H1 (cell line): ENCODE measurements at regions not wholly inside any gene's neighbourhood (a gene's known extent, or its start where the extent isn't known, plus 50 kb on each side); places are given as distances from the start of the nearest gene placed in this dataset.

ENCODE experiments used
- CTCF ChIA-PET: fragments of 300-600 bp; sonication (Branson Sonifier 250); formaldehyde crosslinking; loops from one replicate; lab custom pipeline; 2021; ENCODE audit not compliant: partially characterized antibody; lab: Charles Lee
- POLR2A ChIA-PET: fragments of 300-600 bp; sonication (Branson Sonifier 250); formaldehyde crosslinking; loops from one replicate; lab custom pipeline; 2021; ENCODE audit warnings: inconsistent platforms; ENCODE audit not compliant: partially characterized antibody; lab: Charles Lee
- DNase-seq, 2 experiments: peaks; one replicate each; pipeline versions ENCODE4 v3.0.0 to v3.0.0-alpha.2; 2010 to 2022; ENCODE audit warnings: low spot score in 2 of 2, low read depth in 1 of 2, mixed read lengths in 1 of 2
- FAIRE-seq: peaks from 2 replicates; lab custom pipeline; 2011; peaks lifted over from hg19 to GRCh38; lab: Jason Lieb, UNC
- H2AFZ ChIP-seq: 2 replicates; pipeline ENCODE4 v1.8.1; 2012; ENCODE audit warnings: low read length, inconsistent platforms
- H2AK5ac ChIP-seq: 2 replicates; pipeline ENCODE4 v1.6.1; 2013; ENCODE audit warnings: low read depth, low read length
- H2BK120ac ChIP-seq: replicated peaks from 2 replicates; pipeline ENCODE3; 2013; ENCODE audit warnings: low read depth, low read length, inconsistent platforms
- H2BK12ac ChIP-seq: 2 replicates; pipeline ENCODE4 v1.6.1; 2013; ENCODE audit warnings: low read depth, low read length
- H2BK15ac ChIP-seq: 2 replicates; pipeline ENCODE4 v1.6.1; 2013; ENCODE audit warnings: low read length
- H2BK20ac ChIP-seq: 2 replicates; pipeline ENCODE4 v1.6.1; 2013; ENCODE audit warnings: low read length
- H2BK5ac ChIP-seq: 2 replicates; pipeline ENCODE4 v1.6.1; 2013; ENCODE audit warnings: low read depth, low read length
- H3K14ac ChIP-seq: 2 replicates; pipeline ENCODE4 v1.6.1; 2013; ENCODE audit warnings: inconsistent platforms; ENCODE audit not compliant: insufficient read length
- H3K18ac ChIP-seq: 2 replicates; pipeline ENCODE4 v1.6.1; 2013; ENCODE audit warnings: low read length; ENCODE audit errors: extremely low read depth
- H3K23ac ChIP-seq: 2 replicates; pipeline ENCODE4 v1.6.1; 2013; ENCODE audit warnings: inconsistent platforms; ENCODE audit not compliant: insufficient read length
- H3K23me2 ChIP-seq: 2 replicates; pipeline ENCODE4 v1.6.1; 2013; ENCODE audit warnings: low read depth, low read length
- H3K27ac ChIP-seq: 2 replicates; pipeline ENCODE4 v1.6.1; 2011; ENCODE audit warnings: low read depth, low read length, inconsistent platforms
- H3K27me3 ChIP-seq, 4 experiments: replicated peaks in 1 of 4; 1 replicate in 1 of 4; 2 replicates in 3 of 4; pipeline versions ENCODE4 v1.6.1 to v1.8.1; 2011 to 2013; ENCODE audit warnings: low read length in 3 of 4, mild to moderate bottlenecking in 3 of 4, inconsistent platforms in 2 of 4, mixed read lengths in 2 of 4, moderate library complexity in 1 of 4; ENCODE audit not compliant: control insufficient read depth in 3 of 4, insufficient read depth in 3 of 4; ENCODE audit errors: extremely low read depth in 1 of 4
- H3K36me3 ChIP-seq, 4 experiments: 2 replicates each; pipeline versions ENCODE4 v1.6.1 to v1.8.1; 2011 to 2013; ENCODE audit warnings: mild to moderate bottlenecking in 4 of 4, low read length in 3 of 4, moderate library complexity in 2 of 4, control low read depth in 1 of 4, inconsistent platforms in 1 of 4; ENCODE audit not compliant: insufficient read depth in 4 of 4, control insufficient read depth in 2 of 4
- H3K4ac ChIP-seq: replicated peaks from 2 replicates; pipeline ENCODE3; 2013; ENCODE audit warnings: low read length, low read depth, mixed read lengths, inconsistent platforms; ENCODE audit not compliant: insufficient read length
- H3K4me1 ChIP-seq, 4 experiments: replicated peaks in 1 of 4; 1 replicate in 1 of 4; 2 replicates in 3 of 4; pipeline versions ENCODE4 v1.6.1 to v1.8.1; 2011 to 2013; ENCODE audit warnings: low read length in 3 of 4, inconsistent platforms in 2 of 4, mixed read lengths in 1 of 4; ENCODE audit not compliant: insufficient read depth in 4 of 4, control insufficient read depth in 3 of 4
- H3K4me2 ChIP-seq, 2 experiments: 2 replicates each; pipeline versions ENCODE4 v1.6.1 to v1.8.1; 2011 to 2013; ENCODE audit warnings: low read depth in 2 of 2, low read length in 2 of 2, control low read depth in 1 of 2, inconsistent platforms in 1 of 2, mild to moderate bottlenecking in 1 of 2; ENCODE audit not compliant: insufficient read depth in 1 of 2
- H3K4me3 ChIP-seq, 4 experiments: fragments of 200-600, 300-600 bp in 1 of 4; sonication (generic), shearing (Covaris generic), sonication (Bioruptor Twin) in 1 of 4; 2 replicates each; pipeline versions ENCODE4 v1.5.1 to v1.8.1; 2011 to 2016; ENCODE audit warnings: low read length in 4 of 4, low read depth in 3 of 4, control low read depth in 2 of 4, inconsistent platforms in 2 of 4, mild to moderate bottlenecking in 2 of 4, mixed read lengths in 1 of 4, moderate library complexity in 1 of 4; ENCODE audit not compliant: insufficient read depth in 2 of 4; ENCODE audit errors: extremely low read depth in 1 of 4
- H3K56ac ChIP-seq: replicated peaks from 2 replicates; pipeline ENCODE3; 2013; ENCODE audit warnings: low read depth, mild to moderate bottlenecking, mixed read lengths, low read length, inconsistent platforms; ENCODE audit not compliant: insufficient read length
- H3K79me1 ChIP-seq: 2 replicates; pipeline ENCODE4 v1.6.1; 2013; ENCODE audit warnings: low read depth, low read length, control low read depth
- H3K79me2 ChIP-seq, 2 experiments: 2 replicates each; pipeline versions ENCODE4 v1.6.1 to v1.8.1; 2012 to 2013; ENCODE audit warnings: low read length in 2 of 2, mild to moderate bottlenecking in 2 of 2, inconsistent platforms in 1 of 2; ENCODE audit not compliant: insufficient read depth in 2 of 2, control insufficient read depth in 1 of 2
- H3K9ac ChIP-seq, 4 experiments: replicated peaks in 1 of 4; 1 replicate in 1 of 4; 2 replicates in 3 of 4; pipeline versions ENCODE4 v1.6.1 to v1.8.1; 2011 to 2013; ENCODE audit warnings: low read depth in 3 of 4, low read length in 3 of 4, control low read depth in 2 of 4, mild to moderate bottlenecking in 2 of 4, moderate library complexity in 2 of 4, inconsistent platforms in 1 of 4; ENCODE audit errors: extremely low read depth in 1 of 4
- H3K9me3 ChIP-seq, 2 experiments: 2 replicates each; pipeline versions ENCODE4 v1.6.1 to v1.8.1; 2012 to 2013; ENCODE audit warnings: mild to moderate bottlenecking in 2 of 2, moderate library complexity in 2 of 2, control low read depth in 1 of 2, inconsistent platforms in 1 of 2, low read depth in 1 of 2, low read length in 1 of 2, mixed read lengths in 1 of 2; ENCODE audit not compliant: insufficient read depth in 2 of 2
- H4K20me1 ChIP-seq, 2 experiments: replicated peaks in 1 of 2; 2 replicates each; pipeline versions ENCODE3 to v1.8.1; 2011 to 2013; ENCODE audit warnings: inconsistent platforms in 2 of 2, low read length in 2 of 2, mild to moderate bottlenecking in 1 of 2; ENCODE audit not compliant: insufficient read depth in 2 of 2, control insufficient read depth in 1 of 2
- H4K5ac ChIP-seq: 2 replicates; pipeline ENCODE4 v1.6.1; 2013; ENCODE audit warnings: low read length, low read depth, mixed read lengths, inconsistent platforms; ENCODE audit not compliant: insufficient read length
- H4K8ac ChIP-seq: 2 replicates; pipeline ENCODE4 v1.8.0; 2013; ENCODE audit warnings: mild to moderate bottlenecking, moderate library complexity, low read length, inconsistent platforms; ENCODE audit not compliant: insufficient read depth; ENCODE audit errors: extremely low read depth
- H4K91ac ChIP-seq: replicated peaks from 2 replicates; pipeline ENCODE3; 2013; ENCODE audit warnings: low read length, mixed read lengths, inconsistent platforms; ENCODE audit not compliant: insufficient read length
- BACH1 ChIP-seq: IDR thresholded peaks from 2 replicates; pipeline ENCODE4 v1.6.1; 2012; ENCODE audit warnings: low read length, improper control_type of control experiment
- CBX5 ChIP-seq: fragments of 300-800, 300-1000 bp; sonication (generic); IDR thresholded peaks from 2 replicates; pipeline ENCODE4 v1.7.1; 2016; ENCODE audit warnings: antibody characterized with exemption, low read length, low read depth
- CBX8 ChIP-seq: fragments of 300-800, 300-1000 bp; sonication (generic); IDR thresholded peaks from 2 replicates; pipeline ENCODE4 v1.7.1; 2016; ENCODE audit warnings: low read depth, low read length, borderline replicate concordance
- CTCF ChIP-seq, 3 experiments: IDR thresholded peaks; 1 replicate in 2 of 3; 2 replicates in 1 of 3; pipeline versions ENCODE4 v1.5.1 to v1.6.1; 2011; ENCODE audit warnings: low read length in 3 of 3, mild to moderate bottlenecking in 3 of 3, inconsistent platforms in 2 of 3, low read depth in 1 of 3, moderate library complexity in 1 of 3; ENCODE audit not compliant: insufficient read depth in 1 of 3; ENCODE audit errors: control extremely low read depth in 1 of 3
- EGR1 ChIP-seq: IDR thresholded peaks from 2 replicates; pipeline ENCODE4 v1.6.1; 2011; ENCODE audit warnings: low read depth, low read length, borderline replicate concordance
- EP300 ChIP-seq, 2 experiments: IDR thresholded peaks; 1 replicate in 1 of 2; 2 replicates in 1 of 2; pipeline ENCODE4 v1.6.1; 2011 to 2012; ENCODE audit warnings: low read depth in 2 of 2, low read length in 2 of 2, mild to moderate bottlenecking in 2 of 2, borderline replicate concordance in 1 of 2, inconsistent platforms in 1 of 2, moderate library complexity in 1 of 2
- RAD21 ChIP-seq, 2 experiments: IDR thresholded peaks in 1 of 2; conservative IDR thresholded peaks in 1 of 2; 2 replicates each; pipeline ENCODE4 v1.6.1; 2011; ENCODE audit warnings: low read depth in 2 of 2, low read length in 2 of 2, improper control_type of control experiment in 1 of 2, inconsistent platforms in 1 of 2, mild to moderate bottlenecking in 1 of 2, moderate library complexity in 1 of 2
- RNF2 ChIP-seq: fragments of 200-900, 300-1000 bp; sonication (generic); IDR thresholded peaks from 2 replicates; pipeline ENCODE4 v1.7.1; 2016; ENCODE audit warnings: borderline replicate concordance, low read depth, mild to moderate bottlenecking, antibody characterized with exemption, low read length; ENCODE audit not compliant: poor library complexity, severe bottlenecking; ENCODE audit errors: missing control alignments
- RXRA ChIP-seq: IDR thresholded peaks from 2 replicates; pipeline ENCODE4 v1.6.1; 2011; ENCODE audit warnings: low read depth, mild to moderate bottlenecking, low read length, moderate library complexity; ENCODE audit not compliant: insufficient read depth
- SP2 ChIP-seq: IDR thresholded peaks from 2 replicates; pipeline ENCODE4 v1.6.1; 2012; ENCODE audit warnings: mild to moderate bottlenecking, low read length, inconsistent platforms
- TEAD4 ChIP-seq: IDR thresholded peaks from 2 replicates; pipeline ENCODE4 v1.6.1; 2012; ENCODE audit warnings: low read depth, low read length, inconsistent platforms, mixed read lengths
- WGBS, 2 experiments: shearing (Covaris generic) in 1 of 2; methylation state at CpG; one replicate each; pipeline versions ENCODE4 v1.1.6 to v1.1.7; 2013 to 2015; ENCODE audit warnings: low lambda C conversion rate in 2 of 2, mixed read lengths in 2 of 2, inconsistent platforms in 1 of 2, low coverage in 1 of 2, missing lambda C conversion rate in 1 of 2; ENCODE audit not compliant: insufficient replicate concordance in 2 of 2, insufficient coverage in 1 of 2, insufficient read length in 1 of 2; ENCODE audit errors: extremely low coverage in 1 of 2, missing lambda C conversion rate in 1 of 2; 5-methylcytosine and 5-hydroxymethylcytosine counted together

- H2AFZ ChIP-seq, result no peak overlapping the region; the same call in 1 of the 2 replicates
- H3K14ac ChIP-seq, result no peak overlapping the region
- H3K27ac ChIP-seq, result no peak overlapping the region
- no peak overlapping the region for H2BK20ac ChIP-seq
- no peaks in the 10 kb centered on the region for H3K79me1 ChIP-seq
- H3K9me3 ChIP-seq, result no peaks in the 10 kb centered on the region
- no peaks in the 10 kb centered on the region for H3K27me3 ChIP-seq
- H3K4me3 ChIP-seq, result no peak overlapping the region
- H3K56ac ChIP-seq, result no peak overlapping the region
- no peak overlapping the region for H2BK5ac ChIP-seq
- CTCF ChIA-PET, result interaction anchor here (1.0 kb wide), 1 partner anchor 64 kb away, joined by 5 read pairs; no protein-coding TSS in a partner anchor
- H4K5ac ChIP-seq, result no peak overlapping the region
- no peak overlapping the region for H2AK5ac ChIP-seq
- POLR2A ChIA-PET, result no interaction called here
- H3K23me2 ChIP-seq, result no peaks in the 10 kb centered on the region
- no peak for DNase-seq
- H3K4me1 ChIP-seq, result peaks cover 0 to 5% (median 0%) of the 10 kb centered on the region in 4 experiments; a peak in 3 of 7 replicates
- no peaks in the 10 kb centered on the region for H4K20me1 ChIP-seq
- no peaks in the 10 kb centered on the region for H3K36me3 ChIP-seq
- H2BK15ac ChIP-seq, result no peak overlapping the region
- no peak overlapping the region for H2BK120ac ChIP-seq
- H3K4me2 ChIP-seq, result no peak overlapping the region
- no peak overlapping the region for H3K23ac ChIP-seq
- no peak overlapping the region for H4K91ac ChIP-seq
- no peaks in the 10 kb centered on the region for H3K79me2 ChIP-seq
- H3K9ac ChIP-seq, result no peak overlapping the region
- no peak for FAIRE-seq
- H3K4ac ChIP-seq, result no peak overlapping the region
- 88% methylated on average over 19 of the region's 19 CpGs; no CpG with 5 or more reads in 1 of the 2 experiments for WGBS, 2 experiments
- no peak overlapping the region for H3K18ac ChIP-seq
- H4K8ac ChIP-seq, result no peak overlapping the region
- no peak overlapping the region for H2BK12ac ChIP-seq
- TF ChIP-seq CBX8, result no peak
- no peak for TF ChIP-seq SP2
- no peak for TF ChIP-seq BACH1
- TF ChIP-seq CBX5, result no peak
- no peak for TF ChIP-seq CTCF (IDR thresholded peaks at IDR 0.05; ENCODE audit: control extremely low read depth in 1 of 3, insufficient read depth in 1 of 3, low read depth in 1 of 3, low read length in 3 of 3)
- TF ChIP-seq EP300 (IDR thresholded peaks at IDR 0.05; ENCODE audit: borderline replicate concordance in 1 of 2, low read depth in 2 of 2, low read length in 2 of 2), result no peak
- TF ChIP-seq RAD21 (IDR thresholded peaks at IDR 0.05 in 1 of 2, conservative IDR thresholded peaks at IDR 0.05 in 1 of 2; ENCODE audit: low read depth in 2 of 2, low read length in 2 of 2), result no peak
- TF ChIP-seq EGR1, result no peak
- TF ChIP-seq RXRA, result no peak
- no peak for TF ChIP-seq RNF2
- no peak for TF ChIP-seq TEAD4
These were observed 896.4 kb downstream of the TRIML1 start for GRCh38 chr4:189035654-189036053.
